Right lobe of liver (tissue), 6 donors: ENCODE measurements at regions not wholly inside any gene's neighbourhood (a gene's known extent, or its start where the extent isn't known, plus 50 kb on each side); places are given as distances from the start of the nearest gene placed in this dataset.

ENCODE experiments used
- ATAC-seq, 4 donors: fragments of 200-7000 bp; cut with Tn5 transposase; one replicate each; pipeline ENCODE4 v1.9.1; 2020; ENCODE audit warnings: mild to moderate bottlenecking in 4 of 4, moderate library complexity in 4 of 4
- DNase-seq, 3 donors: peaks; one replicate each; pipeline ENCODE4 v3.0.0-alpha.2; 2020
- H3K27ac ChIP-seq, 3 donors: fragments of 200-600 bp; one replicate each; pipeline ENCODE4 v1.8.0; 2022
- H3K27me3 ChIP-seq, 2 donors: fragments of 200-600 bp; one replicate each; pipeline ENCODE4 v1.8.0; 2022
- H3K36me3 ChIP-seq, 4 donors: fragments of 200-600 bp; sonication (generic) in 1 of 4; one replicate each; pipeline versions ENCODE4 v1.5.1 to v1.8.0; 2017 to 2022; ENCODE audit warnings: control low read depth in 1 of 4
- H3K4me1 ChIP-seq, 4 donors: fragments of 200-600 bp; sonication (generic) in 1 of 4; one replicate each; pipeline versions ENCODE4 v1.5.1 to v1.8.0; 2017 to 2022; ENCODE audit warnings: control low read depth in 1 of 4
- H3K4me3 ChIP-seq, 3 donors: fragments of 200-600 bp; one replicate each; pipeline ENCODE4 v1.8.0; 2022
- H3K9me3 ChIP-seq, 4 donors: fragments of 200-600 bp; sonication (generic) in 1 of 4; one replicate each; pipeline versions ENCODE4 v1.5.1 to v1.8.0; 2017 to 2022; ENCODE audit warnings: control low read depth in 1 of 4
- CTCF ChIP-seq, 4 donors: fragments of 200-600 bp in 3 of 4; fragments of 450-650 bp in 1 of 4; IDR thresholded peaks; one replicate each; pipeline versions ENCODE4 v1.5.1 to v1.8.0; 2016 to 2022; ENCODE audit warnings: antibody characterized with exemption in 4 of 4, mild to moderate bottlenecking in 2 of 4
- POLR2A ChIP-seq: fragments of 450-650 bp; IDR thresholded peaks from one replicate; pipeline ENCODE4 v1.6.1; 2017; ENCODE audit warnings: antibody characterized with exemption, mild to moderate bottlenecking
- WGBS: methylation state at CpG from one replicate; pipeline ENCODE4 v1.1.6; 2018; ENCODE audit warnings: low coverage, low lambda C conversion rate; ENCODE audit not compliant: insufficient coverage; ENCODE audit errors: missing lambda C conversion rate; 5-methylcytosine and 5-hydroxymethylcytosine counted together
- intact Hi-C, 2 donors: fragments of 100-400 bp; cut with DNase I; formaldehyde crosslinking; loops; one replicate each; pipeline versions ENCODE4 v1.11.2 to v1.14.1; 2022
- donor health status: DM: no; HTN: yes; CAD: no.
- donor health status: DM: no; HTN: no; CAD: no.
- donor health status: DM: no; HTN: no; CAD: no.
- donor health status: DM: no; HTN: yes; CAD: no.
- donor health status: DM: no; HTN: yes; CAD: no.

- H3K36me3 ChIP-seq = no peaks in the 10 kb centered on the region
- no peaks in the 10 kb centered on the region for H3K27me3 ChIP-seq
- H3K27ac ChIP-seq = no peak overlapping the region
- TF ChIP-seq CTCF (IDR thresholded peaks at IDR 0.05) (no peak), POLR2A (no peak)
- DNase-seq (no peak), ATAC-seq (peak in 1 of 4 donors; percentile 16)
- WGBS = 80% methylated on average over 1 of the region's 4 CpGs
- intact Hi-C loops = no loop called here
- no peak overlapping the region for H3K4me3 ChIP-seq
- no peaks in the 10 kb centered on the region for H3K9me3 ChIP-seq
- no peaks in the 10 kb centered on the region for H3K4me1 ChIP-seq
These were observed 92.7 kb upstream of the PGRMC2 start for GRCh38 chr4:128380306-128380705.

- 17% methylated on average over 1 of the region's 3 CpGs for WGBS
- no peak overlapping the region for H3K4me3 ChIP-seq
- no peak overlapping the region for H3K27ac ChIP-seq
- peak; percentile 89 to 91 (median 90) for ATAC-seq
- no peaks in the 10 kb centered on the region for H3K4me1 ChIP-seq
- intact Hi-C loops = no loop called here
- no peaks in the 10 kb centered on the region for H3K9me3 ChIP-seq
- peak; percentile 49 to 59 (median 54) for DNase-seq
- H3K27me3 ChIP-seq = no peaks in the 10 kb centered on the region
- TF ChIP-seq POLR2A = no peak
- TF ChIP-seq CTCF (IDR thresholded peaks at IDR 0.05) = peak; percentile 48 to 71 (median 62)
- H3K36me3 ChIP-seq = no peaks in the 10 kb centered on the region
These were observed 92.2 kb upstream of the PGRMC2 start for GRCh38 chr4:128379860-128380259.

GRCh38 chr4:128378668-128379067, 91.1 kb upstream of the PGRMC2 start:
- intact Hi-C loops = no loop called here
- Histone ChIP-seq H3K27me3 (no peaks in the 10 kb centered on the region), H3K27ac (no peak overlapping the region), H3K4me1 (no peaks in the 10 kb centered on the region), H3K9me3 (no peaks in the 10 kb centered on the region), H3K36me3 (no peaks in the 10 kb centered on the region), H3K4me3 (no peak overlapping the region)
- TF ChIP-seq POLR2A (no peak), CTCF (IDR thresholded peaks at IDR 0.05) (no peak)
- WGBS = 71% methylated on average over 1 of the region's 3 CpGs
- ATAC-seq = no peak
- DNase-seq = no peak

GRCh38 chr4:128376958-128377357, 89.3 kb upstream of the PGRMC2 start:
- H3K27me3 ChIP-seq = no peaks in the 10 kb centered on the region
- H3K4me3 ChIP-seq = no peak overlapping the region
- H3K36me3 ChIP-seq = no peaks in the 10 kb centered on the region
- TF ChIP-seq POLR2A (no peak), CTCF (IDR thresholded peaks at IDR 0.05) (no peak)
- H3K4me1 ChIP-seq = no peaks in the 10 kb centered on the region
- no peaks in the 10 kb centered on the region for H3K9me3 ChIP-seq
- intact Hi-C loops = no loop called here
- DNase-seq = no peak
- H3K27ac ChIP-seq = no peak overlapping the region
- ATAC-seq = no peak
- no CpG with 5 or more reads among the region's 4 CpGs for WGBS

GRCh38 chr4:128376303-128376702, 88.7 kb upstream of the PGRMC2 start:
- H3K4me1 ChIP-seq = no peaks in the 10 kb centered on the region
- no peak for TF ChIP-seq POLR2A
- no peaks in the 10 kb centered on the region for H3K36me3 ChIP-seq
- H3K27me3 ChIP-seq = no peaks in the 10 kb centered on the region
- ATAC-seq (no peak), DNase-seq (no peak)
- 100% methylated on average over 1 of the region's 5 CpGs for WGBS
- H3K27ac ChIP-seq = no peak overlapping the region
- no peak overlapping the region for H3K4me3 ChIP-seq
- intact Hi-C loops = no loop called here
- H3K9me3 ChIP-seq = no peaks in the 10 kb centered on the region
